Epithelial cell of proximal tubule (primary cell): ENCODE measurements at regions not wholly inside any gene's neighbourhood (a gene's known extent, or its start where the extent isn't known, plus 50 kb on each side); places are given as distances from the start of the nearest gene placed in this dataset.

Experiments
- DNase-seq: peaks from one replicate; pipeline ENCODE4 v3.0.0-alpha.2; 2011; ENCODE audit warnings: low read depth
- H3K4me3 ChIP-seq: 2 replicates; pipeline ENCODE4 v1.5.1; 2011; ENCODE audit warnings: low read depth, mild to moderate bottlenecking, low read length
- TF ChIP-seq, protein P1 (sequence below): conservative IDR thresholded peaks from 2 replicates; pipeline ENCODE4 v1.5.1; 2012; ENCODE audit warnings: low read depth, mild to moderate bottlenecking, low read length

DNA sequence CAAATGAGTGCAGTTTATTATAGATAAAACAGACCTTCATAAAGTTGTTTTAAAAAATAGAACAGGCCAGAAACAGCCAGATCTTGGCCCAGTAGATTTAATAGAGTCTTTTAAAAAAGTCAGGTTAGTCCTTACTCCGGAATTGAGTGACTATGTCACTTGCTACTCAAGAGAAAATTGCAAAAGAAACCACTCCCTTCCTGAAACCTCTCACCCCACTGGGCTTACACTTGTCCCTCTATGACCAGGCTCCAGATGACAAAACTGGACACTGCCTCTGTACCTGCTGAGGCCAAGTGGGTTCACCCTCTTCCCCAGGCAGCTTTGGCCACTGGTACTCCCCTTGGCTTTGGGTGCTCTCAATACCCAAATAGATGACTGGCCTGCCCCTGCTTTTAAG lies 357.2 kb upstream of the TRPC7 start:
- TF ChIP-seq, protein P1, sequence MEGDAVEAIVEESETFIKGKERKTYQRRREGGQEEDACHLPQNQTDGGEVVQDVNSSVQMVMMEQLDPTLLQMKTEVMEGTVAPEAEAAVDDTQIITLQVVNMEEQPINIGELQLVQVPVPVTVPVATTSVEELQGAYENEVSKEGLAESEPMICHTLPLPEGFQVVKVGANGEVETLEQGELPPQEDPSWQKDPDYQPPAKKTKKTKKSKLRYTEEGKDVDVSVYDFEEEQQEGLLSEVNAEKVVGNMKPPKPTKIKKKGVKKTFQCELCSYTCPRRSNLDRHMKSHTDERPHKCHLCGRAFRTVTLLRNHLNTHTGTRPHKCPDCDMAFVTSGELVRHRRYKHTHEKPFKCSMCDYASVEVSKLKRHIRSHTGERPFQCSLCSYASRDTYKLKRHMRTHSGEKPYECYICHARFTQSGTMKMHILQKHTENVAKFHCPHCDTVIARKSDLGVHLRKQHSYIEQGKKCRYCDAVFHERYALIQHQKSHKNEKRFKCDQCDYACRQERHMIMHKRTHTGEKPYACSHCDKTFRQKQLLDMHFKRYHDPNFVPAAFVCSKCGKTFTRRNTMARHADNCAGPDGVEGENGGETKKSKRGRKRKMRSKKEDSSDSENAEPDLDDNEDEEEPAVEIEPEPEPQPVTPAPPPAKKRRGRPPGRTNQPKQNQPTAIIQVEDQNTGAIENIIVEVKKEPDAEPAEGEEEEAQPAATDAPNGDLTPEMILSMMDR: no peak
- DNase-seq: no peak
- no peak overlapping the region for H3K4me3 ChIP-seq

DNA sequence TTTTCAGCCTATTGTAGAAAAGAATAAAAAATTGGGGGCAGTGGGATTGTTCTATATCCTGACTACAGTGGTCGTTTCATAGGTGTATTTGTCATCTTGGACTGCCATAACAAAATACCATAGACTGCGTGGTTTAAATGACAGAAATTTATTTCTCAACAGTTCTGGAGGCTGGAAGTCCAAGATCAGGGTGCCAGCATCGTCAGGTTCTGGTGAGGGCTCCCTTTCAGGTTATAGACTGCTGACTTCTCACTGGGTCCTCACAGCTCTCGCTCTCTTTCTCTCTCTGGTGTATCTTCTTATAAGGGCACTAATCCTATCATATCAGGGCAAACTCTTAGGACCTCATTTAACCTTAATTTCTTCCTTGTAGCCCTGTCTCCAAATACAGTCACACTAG lies 356.7 kb upstream of the TRPC7 start:
- no peak overlapping the region for H3K4me3 ChIP-seq
- TF ChIP-seq, protein P1: no peak
- no peak for DNase-seq

DNA sequence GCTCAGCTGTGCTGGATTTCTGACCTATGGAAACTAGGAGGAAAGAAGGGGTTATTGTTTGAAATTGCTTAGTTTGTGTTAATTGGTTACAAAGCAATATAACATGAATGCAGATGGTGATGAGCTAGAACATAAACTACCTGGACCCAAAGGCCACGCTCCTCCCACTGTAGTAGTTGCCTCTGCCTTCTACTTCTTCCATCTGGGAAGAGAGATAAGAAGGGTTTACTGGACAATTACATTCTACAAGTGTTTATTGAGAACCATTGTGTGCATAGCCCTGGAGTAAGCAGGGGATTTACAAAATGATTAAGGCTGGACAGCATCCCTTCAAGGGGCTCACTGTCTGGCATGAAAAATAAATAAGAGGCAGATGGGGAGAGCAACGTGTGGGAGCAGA lies 355.3 kb upstream of the TRPC7 start:
- H3K4me3 ChIP-seq: no peak overlapping the region
- TF ChIP-seq, protein P1: no peak
- no peak for DNase-seq

DNA sequence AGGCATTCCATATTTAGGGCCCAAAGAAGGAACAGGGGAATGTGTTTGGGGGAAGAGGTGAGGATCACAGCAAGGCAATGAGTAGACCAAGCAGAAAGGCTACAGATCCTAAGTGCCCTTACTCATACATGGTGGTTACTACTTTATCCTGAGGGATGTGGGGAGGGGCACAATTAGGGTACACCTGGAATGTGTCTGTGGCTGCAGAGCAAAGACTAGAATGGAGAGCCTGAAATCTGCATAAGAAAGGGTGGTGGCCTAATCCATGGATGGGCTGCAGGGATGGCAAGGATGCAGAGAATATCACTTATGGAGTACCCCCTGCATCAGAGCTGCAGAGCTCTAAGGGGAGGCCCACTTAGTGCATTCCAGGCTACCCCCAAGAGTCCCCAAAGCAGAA lies 352.6 kb upstream of the TRPC7 start:
- no peak for DNase-seq
- no peak overlapping the region for H3K4me3 ChIP-seq
- TF ChIP-seq, protein P1: no peak

DNA sequence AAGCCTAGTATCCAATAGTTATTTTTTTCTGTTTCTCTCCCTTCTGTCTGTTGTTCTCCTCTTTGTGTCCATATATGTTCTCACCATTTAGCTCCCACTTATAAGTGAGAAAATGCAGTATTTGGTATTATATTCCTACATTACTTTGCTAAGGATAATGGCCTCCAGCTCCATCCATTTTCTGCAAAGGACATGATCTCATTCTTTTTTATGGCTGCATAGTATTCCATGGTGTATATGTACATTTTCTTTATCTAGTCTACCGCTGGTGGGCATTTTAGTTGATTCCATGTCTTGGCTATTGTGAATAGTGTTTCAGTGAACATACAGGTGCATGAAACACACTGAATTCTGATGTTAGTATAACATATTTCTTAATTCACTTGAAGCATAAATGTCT lies 348.9 kb upstream of the TRPC7 start:
- no peak for DNase-seq
- H3K4me3 ChIP-seq: no peak overlapping the region
- TF ChIP-seq, protein P1: no peak

DNA sequence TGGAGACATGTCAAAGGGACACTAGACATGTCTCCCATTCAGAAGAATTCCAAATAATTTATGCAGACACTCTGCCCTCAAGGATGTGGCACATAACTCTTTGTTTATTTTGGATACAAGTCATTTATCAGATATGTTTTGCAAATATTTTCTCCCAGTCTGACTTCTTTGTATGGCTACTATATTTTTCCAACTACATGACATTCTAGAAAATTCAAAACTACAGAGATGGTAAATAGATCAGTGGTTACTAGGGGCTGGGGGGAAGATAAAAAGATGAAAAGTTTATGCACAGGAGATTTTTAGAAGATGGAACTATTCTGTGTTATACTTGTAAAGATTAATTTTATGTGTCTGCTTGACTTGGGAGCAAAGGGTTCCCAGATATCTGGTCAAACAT lies 347.3 kb upstream of the TRPC7 start:
- TF ChIP-seq, protein P1: no peak
- no peak overlapping the region for H3K4me3 ChIP-seq
- no peak for DNase-seq

DNA sequence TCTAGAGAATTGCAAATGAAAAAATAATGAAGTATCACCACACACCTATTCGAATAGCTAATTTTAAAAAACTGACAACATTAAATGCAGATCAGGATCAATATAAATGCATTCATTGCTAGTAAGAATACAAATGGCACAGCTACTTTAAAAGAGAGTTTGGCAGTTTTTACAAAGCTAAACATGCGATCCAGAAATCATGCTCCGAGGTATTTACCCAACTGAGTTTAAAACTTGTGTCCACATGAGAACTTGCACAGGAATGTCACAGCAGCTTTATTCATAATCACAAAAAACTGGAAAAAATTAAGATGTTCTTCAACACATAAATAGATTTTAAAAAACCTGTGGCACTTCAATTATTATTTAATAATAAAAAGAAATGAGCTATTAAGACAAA lies 345.5 kb upstream of the TRPC7 start:
- no peak overlapping the region for H3K4me3 ChIP-seq
- TF ChIP-seq, protein P1: no peak
- DNase-seq: no peak
